Activated CD4-positive, alpha-beta T cell treated with anti-CD3 and anti-CD28 coated beads for 24 hours (primary cell): ENCODE measurements at regions not wholly inside any gene's neighbourhood (a gene's known extent, or its start where the extent isn't known, plus 50 kb on each side); places are given as distances from the start of the nearest gene placed in this dataset.
"Not testable (repeated sequence)": the region's sequence is repeated elsewhere in the genome, so short reads cannot be mapped to it uniquely, and the experiment has no call there.

ENCODE experiments used
- DNase-seq, 2 donors: peaks; one replicate each; pipeline ENCODE4 v3.0.0-alpha.2; 2020; ENCODE audit warnings: low read depth in 2 of 2

DNA sequence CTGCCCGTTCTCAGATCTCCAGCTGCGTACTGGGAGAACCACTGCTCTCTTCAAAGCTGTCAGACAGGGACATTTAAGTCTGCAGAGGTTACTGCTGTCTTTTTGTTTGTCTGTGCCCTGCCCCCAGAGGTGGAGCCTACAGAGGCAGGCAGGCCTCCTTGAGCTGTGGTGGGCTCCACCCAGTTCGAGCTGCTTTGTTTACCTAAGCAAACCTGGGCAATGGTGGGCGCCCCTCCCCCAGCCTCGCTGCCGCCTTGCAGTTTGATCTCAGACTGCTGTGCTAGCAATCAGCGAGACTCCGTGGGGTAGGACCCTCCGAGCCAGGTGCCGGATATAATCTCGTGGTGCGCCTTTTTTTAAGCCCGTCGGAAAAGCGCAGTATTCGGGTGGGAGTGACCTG lies 66.2 kb upstream of the GPR141 start:
- DNase-seq, result not testable (repeated sequence)

GRCh38 chr7:37633048-37633447 lies 50.5 kb upstream of the GPR141 start:
- no peak for DNase-seq
